Lung (tissue), 11 donors: ENCODE measurements at regions not wholly inside any gene's neighbourhood (a gene's known extent, or its start where the extent isn't known, plus 50 kb on each side); places are given as distances from the start of the nearest gene placed in this dataset.

Source experiments
- ATAC-seq: fragments of 200-7000 bp; cut with Tn5 transposase; one replicate; pipeline ENCODE4 v1.9.1; 2020; ENCODE audit warnings: moderate number of reproducible peaks; ENCODE audit not compliant: insufficient read depth, low FRiP score
- DNase-seq, 3 donors: peaks; one replicate each; pipeline ENCODE4 v3.0.0-alpha.2; 2013 to 2017
- H3K27ac ChIP-seq, 2 donors: one replicate each; pipeline ENCODE4 v1.5.1; 2013; ENCODE audit warnings: mild to moderate bottlenecking in 2 of 2, moderate library complexity in 2 of 2, control low read depth in 1 of 2, inconsistent platforms in 1 of 2, low read depth in 1 of 2, low read length in 1 of 2
- H3K27me3 ChIP-seq, 3 donors: one replicate each; pipeline ENCODE4 v1.5.1; 2013; ENCODE audit warnings: low read length in 2 of 3; ENCODE audit not compliant: control insufficient read depth in 3 of 3, insufficient read depth in 3 of 3
- H3K36me3 ChIP-seq, 4 donors: one replicate each; pipeline ENCODE4 v1.5.1; 2013; ENCODE audit warnings: low read length in 4 of 4, mild to moderate bottlenecking in 1 of 4, moderate library complexity in 1 of 4; ENCODE audit not compliant: control insufficient read depth in 4 of 4, insufficient read depth in 4 of 4
- H3K4me1 ChIP-seq, 5 donors: one replicate each; pipeline ENCODE4 v1.5.1; 2013; ENCODE audit warnings: low read length in 5 of 5, mild to moderate bottlenecking in 2 of 5, moderate library complexity in 1 of 5; ENCODE audit not compliant: control insufficient read depth in 5 of 5, insufficient read depth in 5 of 5
- H3K4me3 ChIP-seq: one replicate; pipeline ENCODE4 v1.5.1; 2013; ENCODE audit warnings: mild to moderate bottlenecking, control low read depth, moderate library complexity
- H3K9ac ChIP-seq, 2 donors: one replicate each; pipeline ENCODE4 v1.5.1; 2013; ENCODE audit warnings: low read length in 2 of 2, control low read depth in 1 of 2; ENCODE audit not compliant: insufficient read depth in 1 of 2
- H3K9me3 ChIP-seq, 4 donors: one replicate each; pipeline ENCODE4 v1.5.1; 2013; ENCODE audit warnings: low read length in 3 of 4, mild to moderate bottlenecking in 1 of 4, moderate library complexity in 1 of 4; ENCODE audit not compliant: control insufficient read depth in 4 of 4, insufficient read depth in 3 of 4
- WGBS, 2 donors: extraction: QIAGEN DNeasy Blood & Tissue Kit; methylation state at CpG; one replicate each; pipeline ENCODE4 v1.1.7; 2013; 5-methylcytosine and 5-hydroxymethylcytosine counted together
- TF ChIP-seq, protein P1 (sequence below): IDR thresholded peaks from 2 replicates; pipeline ENCODE4 v1.5.1; 2012; ENCODE audit warnings: mild to moderate bottlenecking; ENCODE audit errors: control extremely low read depth, extremely low read depth
- donor health status: control.
- donor health status: control.
- donor health status: Bipolar disorder and iron deficiency.
- donor health status: healthy.
- donor health status: DM: yes; HTN: yes; CAD: no.

DNA sequence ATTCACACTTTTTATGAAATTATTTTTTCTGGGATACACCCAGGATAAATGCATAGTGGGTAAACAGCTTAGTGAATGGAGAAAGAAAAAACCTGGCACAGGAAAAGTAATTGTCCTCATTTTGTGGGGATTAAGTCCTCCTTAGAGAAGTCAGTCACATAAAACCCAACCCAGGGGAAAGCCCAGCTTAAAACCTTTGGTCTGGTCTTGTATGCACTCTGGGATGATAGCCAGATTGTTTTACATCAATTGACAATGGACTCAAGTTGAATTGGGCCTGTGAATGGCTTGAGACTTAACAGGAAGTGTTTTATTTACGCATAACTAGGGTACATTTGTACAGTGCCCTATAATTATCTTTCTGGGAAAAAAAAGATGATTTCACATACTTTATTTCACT is 561.3 kb upstream of the GRIA3 start:
- Histone ChIP-seq H3K27ac (no peak overlapping the region), H3K27me3 (no peaks in the 10 kb centered on the region), H3K4me3 (no peak overlapping the region), H3K9ac (no peak overlapping the region), H3K36me3 (no peaks in the 10 kb centered on the region), H3K4me1 (no peaks in the 10 kb centered on the region), H3K9me3 (peaks cover 0 to 2% (median 0%) of the 10 kb centered on the region in 4 donors)
- no peak for ATAC-seq
- TF ChIP-seq, protein P1, sequence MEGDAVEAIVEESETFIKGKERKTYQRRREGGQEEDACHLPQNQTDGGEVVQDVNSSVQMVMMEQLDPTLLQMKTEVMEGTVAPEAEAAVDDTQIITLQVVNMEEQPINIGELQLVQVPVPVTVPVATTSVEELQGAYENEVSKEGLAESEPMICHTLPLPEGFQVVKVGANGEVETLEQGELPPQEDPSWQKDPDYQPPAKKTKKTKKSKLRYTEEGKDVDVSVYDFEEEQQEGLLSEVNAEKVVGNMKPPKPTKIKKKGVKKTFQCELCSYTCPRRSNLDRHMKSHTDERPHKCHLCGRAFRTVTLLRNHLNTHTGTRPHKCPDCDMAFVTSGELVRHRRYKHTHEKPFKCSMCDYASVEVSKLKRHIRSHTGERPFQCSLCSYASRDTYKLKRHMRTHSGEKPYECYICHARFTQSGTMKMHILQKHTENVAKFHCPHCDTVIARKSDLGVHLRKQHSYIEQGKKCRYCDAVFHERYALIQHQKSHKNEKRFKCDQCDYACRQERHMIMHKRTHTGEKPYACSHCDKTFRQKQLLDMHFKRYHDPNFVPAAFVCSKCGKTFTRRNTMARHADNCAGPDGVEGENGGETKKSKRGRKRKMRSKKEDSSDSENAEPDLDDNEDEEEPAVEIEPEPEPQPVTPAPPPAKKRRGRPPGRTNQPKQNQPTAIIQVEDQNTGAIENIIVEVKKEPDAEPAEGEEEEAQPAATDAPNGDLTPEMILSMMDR = no peak
- 47 to 82% methylated on average over 1 of the region's 1 CpG for WGBS, 2 donors
- DNase-seq = peak in 1 of 3 donors; percentile 19

DNA sequence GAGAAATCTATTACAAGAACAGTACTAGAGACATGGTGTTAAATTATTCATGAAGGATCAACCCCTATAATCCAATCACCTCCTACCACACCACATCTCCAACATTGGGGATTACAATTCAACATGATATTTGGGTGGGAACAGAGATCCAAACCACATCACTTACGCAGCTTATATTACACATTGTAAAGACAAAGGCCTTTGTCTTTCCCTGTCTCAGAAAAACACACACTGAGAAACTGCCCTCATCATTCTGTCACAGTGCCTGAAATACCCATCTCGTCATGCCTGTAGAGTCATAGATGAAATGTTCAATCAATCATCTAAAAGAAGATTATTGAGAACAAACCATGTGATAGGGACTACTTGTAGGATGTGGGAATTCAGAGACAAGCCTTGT is 558.8 kb upstream of the GRIA3 start:
- Histone ChIP-seq H3K27me3 (no peaks in the 10 kb centered on the region), H3K27ac (no peak overlapping the region), H3K36me3 (no peaks in the 10 kb centered on the region), H3K9ac (no peak overlapping the region), H3K4me1 (no peaks in the 10 kb centered on the region), H3K9me3 (peaks cover 0 to 2% (median 0%) of the 10 kb centered on the region in 4 donors), H3K4me3 (no peak overlapping the region)
- TF ChIP-seq, protein P1 = no peak
- 60 to 89% methylated on average over 2 of the region's 2 CpGs for WGBS, 2 donors
- ATAC-seq = no peak
- DNase-seq = no peak

DNA sequence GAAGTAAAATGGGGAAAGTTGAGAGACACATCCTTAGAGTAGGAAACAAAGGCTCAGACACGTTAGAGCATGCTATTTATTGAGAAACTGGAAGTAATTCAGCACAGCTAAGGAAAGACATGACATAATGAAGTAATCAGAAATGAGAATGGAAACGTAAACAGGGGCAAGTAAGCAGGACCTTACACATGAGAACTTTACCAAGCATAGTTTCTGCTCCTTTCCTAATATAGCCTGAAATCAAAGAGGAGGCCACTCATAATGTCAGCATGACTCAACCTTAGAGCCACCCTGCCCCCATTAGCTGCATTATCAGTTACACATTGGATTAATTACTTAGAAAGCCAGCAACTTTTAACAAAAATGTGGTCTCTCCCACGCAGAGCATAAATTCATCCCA is 558.3 kb upstream of the GRIA3 start:
- ATAC-seq = no peak
- no peak overlapping the region for H3K27ac ChIP-seq
- TF ChIP-seq, protein P1 = no peak
- H3K36me3 ChIP-seq = no peaks in the 10 kb centered on the region
- H3K4me3 ChIP-seq = no peak overlapping the region
- peaks cover 0 to 2% (median 0%) of the 10 kb centered on the region in 4 donors for H3K9me3 ChIP-seq
- no peaks in the 10 kb centered on the region for H3K27me3 ChIP-seq
- no peak overlapping the region for H3K9ac ChIP-seq
- WGBS, 2 donors = 38 to 45% methylated on average over 3 of the region's 3 CpGs
- H3K4me1 ChIP-seq = no peaks in the 10 kb centered on the region
- DNase-seq = no peak

DNA sequence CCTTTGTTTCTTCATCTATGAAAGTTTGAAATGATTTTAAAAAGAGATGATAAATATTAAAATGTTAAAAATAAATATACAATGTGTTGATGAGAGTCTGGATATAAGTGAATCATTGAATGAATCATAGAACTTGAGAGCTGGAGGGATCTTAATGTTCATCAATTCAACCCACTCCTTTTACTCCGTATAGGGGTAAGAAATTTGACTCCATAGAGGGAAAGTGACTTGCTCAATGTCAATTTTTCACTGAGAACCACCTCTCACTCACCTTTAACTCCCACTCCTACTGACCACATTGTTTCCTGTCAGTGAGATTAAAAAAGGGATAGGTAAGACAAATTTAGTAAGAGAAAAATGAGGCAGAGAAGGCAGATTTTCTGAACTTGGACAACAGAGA is 557.2 kb upstream of the GRIA3 start:
- TF ChIP-seq, protein P1 = no peak
- Histone ChIP-seq H3K9me3 (no peaks in the 10 kb centered on the region), H3K27me3 (no peaks in the 10 kb centered on the region), H3K4me3 (no peak overlapping the region), H3K27ac (no peak overlapping the region), H3K9ac (no peak overlapping the region), H3K36me3 (no peaks in the 10 kb centered on the region), H3K4me1 (no peaks in the 10 kb centered on the region)
- no peak for ATAC-seq
- DNase-seq = no peak
- 45 to 59% methylated on average over 1 of the region's 1 CpG for WGBS, 2 donors
